ENCODE measurements at regions not wholly inside any gene's neighbourhood (a gene's known extent, or its start where the extent isn't known, plus 50 kb on each side); places are given as distances from the start of the nearest gene placed in this dataset.

GRCh38 chr13:90502762-90503161 is 844.7 kb upstream of the MIR17HG start:
- TF ChIP-seq POLR2A (IDR thresholded peaks at IDR 0.05): no peak
- TF ChIP-seq, protein P1, sequence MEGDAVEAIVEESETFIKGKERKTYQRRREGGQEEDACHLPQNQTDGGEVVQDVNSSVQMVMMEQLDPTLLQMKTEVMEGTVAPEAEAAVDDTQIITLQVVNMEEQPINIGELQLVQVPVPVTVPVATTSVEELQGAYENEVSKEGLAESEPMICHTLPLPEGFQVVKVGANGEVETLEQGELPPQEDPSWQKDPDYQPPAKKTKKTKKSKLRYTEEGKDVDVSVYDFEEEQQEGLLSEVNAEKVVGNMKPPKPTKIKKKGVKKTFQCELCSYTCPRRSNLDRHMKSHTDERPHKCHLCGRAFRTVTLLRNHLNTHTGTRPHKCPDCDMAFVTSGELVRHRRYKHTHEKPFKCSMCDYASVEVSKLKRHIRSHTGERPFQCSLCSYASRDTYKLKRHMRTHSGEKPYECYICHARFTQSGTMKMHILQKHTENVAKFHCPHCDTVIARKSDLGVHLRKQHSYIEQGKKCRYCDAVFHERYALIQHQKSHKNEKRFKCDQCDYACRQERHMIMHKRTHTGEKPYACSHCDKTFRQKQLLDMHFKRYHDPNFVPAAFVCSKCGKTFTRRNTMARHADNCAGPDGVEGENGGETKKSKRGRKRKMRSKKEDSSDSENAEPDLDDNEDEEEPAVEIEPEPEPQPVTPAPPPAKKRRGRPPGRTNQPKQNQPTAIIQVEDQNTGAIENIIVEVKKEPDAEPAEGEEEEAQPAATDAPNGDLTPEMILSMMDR (IDR thresholded peaks at IDR 0.05): no peak
- no peak for TF ChIP-seq EP300 (IDR thresholded peaks at IDR 0.05; ENCODE audit: low read depth)
- TF ChIP-seq POLR2AphosphoS5 (IDR thresholded peaks at IDR 0.05): no peak
